ENCODE measurements at regions not wholly inside any gene's neighbourhood (a gene's known extent, or its start where the extent isn't known, plus 50 kb on each side); places are given as distances from the start of the nearest gene placed in this dataset.

- TF ChIP-seq, protein P1, sequence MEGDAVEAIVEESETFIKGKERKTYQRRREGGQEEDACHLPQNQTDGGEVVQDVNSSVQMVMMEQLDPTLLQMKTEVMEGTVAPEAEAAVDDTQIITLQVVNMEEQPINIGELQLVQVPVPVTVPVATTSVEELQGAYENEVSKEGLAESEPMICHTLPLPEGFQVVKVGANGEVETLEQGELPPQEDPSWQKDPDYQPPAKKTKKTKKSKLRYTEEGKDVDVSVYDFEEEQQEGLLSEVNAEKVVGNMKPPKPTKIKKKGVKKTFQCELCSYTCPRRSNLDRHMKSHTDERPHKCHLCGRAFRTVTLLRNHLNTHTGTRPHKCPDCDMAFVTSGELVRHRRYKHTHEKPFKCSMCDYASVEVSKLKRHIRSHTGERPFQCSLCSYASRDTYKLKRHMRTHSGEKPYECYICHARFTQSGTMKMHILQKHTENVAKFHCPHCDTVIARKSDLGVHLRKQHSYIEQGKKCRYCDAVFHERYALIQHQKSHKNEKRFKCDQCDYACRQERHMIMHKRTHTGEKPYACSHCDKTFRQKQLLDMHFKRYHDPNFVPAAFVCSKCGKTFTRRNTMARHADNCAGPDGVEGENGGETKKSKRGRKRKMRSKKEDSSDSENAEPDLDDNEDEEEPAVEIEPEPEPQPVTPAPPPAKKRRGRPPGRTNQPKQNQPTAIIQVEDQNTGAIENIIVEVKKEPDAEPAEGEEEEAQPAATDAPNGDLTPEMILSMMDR (IDR thresholded peaks at IDR 0.05; ENCODE audit: low read depth, low read length): no peak
- no peak overlapping the region for H3K4me3 ChIP-seq (ENCODE audit: low read depth, low read length)
Observed at GRCh38 chr3:177529716-177530335, 332.5 kb upstream of the TBL1XR1 start.

- no peak overlapping the region for H3K4me3 ChIP-seq (ENCODE audit: low read depth, low read length)
- TF ChIP-seq, protein P1 (IDR thresholded peaks at IDR 0.05; ENCODE audit: low read depth, low read length): no peak
Observed at GRCh38 chr3:177530908-177531307, 333.6 kb upstream of the TBL1XR1 start.

- H3K4me3 ChIP-seq (ENCODE audit: low read depth, low read length): no peak overlapping the region
- TF ChIP-seq, protein P1 (IDR thresholded peaks at IDR 0.05; ENCODE audit: low read depth, low read length): no peak
Observed at GRCh38 chr3:177536873-177537272, 339.6 kb upstream of the TBL1XR1 start.

GRCh38 chr3:177537612-177538011 lies 340.3 kb upstream of the TBL1XR1 start:
- TF ChIP-seq, protein P1 (IDR thresholded peaks at IDR 0.05; ENCODE audit: low read depth, low read length): no peak
- no peak overlapping the region for H3K4me3 ChIP-seq (ENCODE audit: low read depth, low read length)

- no peak overlapping the region for H3K4me3 ChIP-seq (ENCODE audit: low read depth, low read length)
Observed at GRCh38 chr3:177538048-177538749, 340.9 kb upstream of the TBL1XR1 start.

GRCh38 chr3:177538750-177539730 lies 341.8 kb upstream of the TBL1XR1 start:
- TF ChIP-seq, protein P1 (IDR thresholded peaks at IDR 0.05; ENCODE audit: low read depth, low read length): no peak

More at GRCh38 chr3:177538048-177538749, 340.9 kb upstream of the TBL1XR1 start:
- TF ChIP-seq, protein P1 (IDR thresholded peaks at IDR 0.05; ENCODE audit: low read depth, low read length): no peak

More at GRCh38 chr3:177538750-177539730, 341.8 kb upstream of the TBL1XR1 start:
- no peak overlapping the region for H3K4me3 ChIP-seq (ENCODE audit: low read depth, low read length)

Data from WI38 (cell line).